Brain microvascular endothelial cell (primary cell): ENCODE measurements at regions not wholly inside any gene's neighbourhood (a gene's known extent, or its start where the extent isn't known, plus 50 kb on each side); places are given as distances from the start of the nearest gene placed in this dataset.

ENCODE experiments used
- DNase-seq: peaks from one replicate; pipeline ENCODE4 v3.0.0-alpha.2; 2020
- H3K27ac ChIP-seq: fragments of 250-450 bp; sonication (Bioruptor Pico); 2 replicates; pipeline ENCODE4 v1.5.1; 2020; ENCODE audit warnings: mild to moderate bottlenecking, moderate library complexity
- H3K27me3 ChIP-seq: fragments of 250-450 bp; sonication (Bioruptor Pico); replicated peaks from 2 replicates; pipeline ENCODE4 v1.5.1; 2020; ENCODE audit warnings: mild to moderate bottlenecking
- H3K36me3 ChIP-seq: fragments of 250-450 bp; sonication (Bioruptor Pico); replicated peaks from 2 replicates; pipeline ENCODE4 v1.5.1; 2020; ENCODE audit warnings: mild to moderate bottlenecking
- H3K4me3 ChIP-seq: 2 replicates; pipeline ENCODE4 v1.5.1; 2011; ENCODE audit warnings: low read depth, mild to moderate bottlenecking, control low read depth, low read length, moderate library complexity
- CTCF ChIP-seq: IDR thresholded peaks from 2 replicates; pipeline ENCODE4 v1.5.1; 2011; ENCODE audit warnings: low read depth, mild to moderate bottlenecking, moderate library complexity, low read length, control low read depth, inconsistent platforms; ENCODE audit errors: missing control alignments
- in situ Hi-C: cut with HindIII; loops from 2 replicates; pipeline ENCODE4 v1.10.0; 2017; ENCODE audit warnings: low sequenced_read_pairs, low pct_ligation_motif_present

- in situ Hi-C loops: no loop called here
- H3K4me3 ChIP-seq: no peak overlapping the region
- H3K27ac ChIP-seq: no peak overlapping the region
- DNase-seq: no peak
- no peaks in the 10 kb centered on the region for H3K36me3 ChIP-seq
- no peak for TF ChIP-seq CTCF
- H3K27me3 ChIP-seq: no peaks in the 10 kb centered on the region
These were observed 243.6 kb downstream of the DLEU7 start for GRCh38 chr13:50599927-50600326.

GRCh38 chr13:50608370-50608769, 235.1 kb downstream of the DLEU7 start:
- in situ Hi-C loops: no loop called here
- Histone ChIP-seq H3K36me3 (no peaks in the 10 kb centered on the region), H3K27ac (no peak overlapping the region), H3K27me3 (no peaks in the 10 kb centered on the region), H3K4me3 (no peak overlapping the region)
- DNase-seq: no peak
- no peak for TF ChIP-seq CTCF

- Histone ChIP-seq H3K36me3 (no peaks in the 10 kb centered on the region), H3K27ac (no peak overlapping the region), H3K4me3 (no peak overlapping the region), H3K27me3 (no peaks in the 10 kb centered on the region)
- in situ Hi-C loops: no loop called here
- DNase-seq: no peak
- no peak for TF ChIP-seq CTCF
These were observed 234.5 kb downstream of the DLEU7 start for GRCh38 chr13:50609011-50609410.

- no peak for DNase-seq
- H3K36me3 ChIP-seq: no peaks in the 10 kb centered on the region
- in situ Hi-C loops: no loop called here
- no peak overlapping the region for H3K4me3 ChIP-seq
- no peak overlapping the region for H3K27ac ChIP-seq
- TF ChIP-seq CTCF: no peak
- no peaks in the 10 kb centered on the region for H3K27me3 ChIP-seq
These were observed 233.3 kb downstream of the DLEU7 start for GRCh38 chr13:50610238-50610637.

GRCh38 chr13:50611117-50611781, 232.2 kb downstream of the DLEU7 start:
- no peak for TF ChIP-seq CTCF
- no peak for DNase-seq
- H3K36me3 ChIP-seq: no peaks in the 10 kb centered on the region
- no peaks in the 10 kb centered on the region for H3K27me3 ChIP-seq
- no peak overlapping the region for H3K4me3 ChIP-seq
- in situ Hi-C loops: no loop called here
- no peak overlapping the region for H3K27ac ChIP-seq

GRCh38 chr13:50612717-50613116, 230.8 kb downstream of the DLEU7 start:
- in situ Hi-C loops: no loop called here
- Histone ChIP-seq H3K36me3 (no peaks in the 10 kb centered on the region), H3K27ac (no peak overlapping the region), H3K27me3 (no peaks in the 10 kb centered on the region), H3K4me3 (no peak overlapping the region)
- no peak for TF ChIP-seq CTCF
- no peak for DNase-seq
